ENCODE measurements at regions not wholly inside any gene's neighbourhood (a gene's known extent, or its start where the extent isn't known, plus 50 kb on each side); places are given as distances from the start of the nearest gene placed in this dataset.

- TF ChIP-seq USF1 (IDR thresholded peaks at IDR 0.05) (no peak), TAF1 (IDR thresholded peaks at IDR 0.05; ENCODE audit: low read depth) (no peak), MAX (IDR thresholded peaks at IDR 0.05) (no peak), CEBPB (IDR thresholded peaks at IDR 0.05) (no peak), EP300 (IDR thresholded peaks at IDR 0.05; ENCODE audit: borderline replicate concordance) (no peak), CREB1 (IDR thresholded peaks at IDR 0.05; ENCODE audit: low read depth) (no peak), ZBTB7A (IDR thresholded peaks at IDR 0.05; ENCODE audit: low read depth) (no peak), YY1 (IDR thresholded peaks at IDR 0.05; ENCODE audit: low read depth) (no peak), NFIC (IDR thresholded peaks at IDR 0.05) (no peak), FOXM1 (IDR thresholded peaks at IDR 0.05; ENCODE audit: borderline replicate concordance, low read depth) (no peak), EGR1 (IDR thresholded peaks at IDR 0.05) (no peak), RAD21 (IDR thresholded peaks at IDR 0.05; ENCODE audit: low read depth) (no peak), TCF12 (IDR thresholded peaks at IDR 0.05; ENCODE audit: low read depth) (no peak), REST (IDR thresholded peaks at IDR 0.05; ENCODE audit: low read depth) (no peak), TEAD4 (IDR thresholded peaks at IDR 0.05) (no peak)
These were observed 1548.8 kb upstream of the LRRTM1 start for GRCh38 chr2:81853341-81853740.

- TF ChIP-seq TCF12 (IDR thresholded peaks at IDR 0.05; ENCODE audit: low read depth) (no peak), TEAD4 (IDR thresholded peaks at IDR 0.05) (no peak), ZBTB7A (IDR thresholded peaks at IDR 0.05; ENCODE audit: low read depth) (no peak), CEBPB (IDR thresholded peaks at IDR 0.05) (no peak), YY1 (IDR thresholded peaks at IDR 0.05; ENCODE audit: low read depth) (no peak), REST (IDR thresholded peaks at IDR 0.05; ENCODE audit: low read depth) (no peak), USF1 (IDR thresholded peaks at IDR 0.05) (no peak), EP300 (IDR thresholded peaks at IDR 0.05; ENCODE audit: borderline replicate concordance) (no peak), FOXM1 (IDR thresholded peaks at IDR 0.05; ENCODE audit: borderline replicate concordance, low read depth) (no peak), NFIC (IDR thresholded peaks at IDR 0.05) (no peak), RAD21 (IDR thresholded peaks at IDR 0.05; ENCODE audit: low read depth) (no peak), CREB1 (IDR thresholded peaks at IDR 0.05; ENCODE audit: low read depth) (no peak), EGR1 (IDR thresholded peaks at IDR 0.05) (no peak), TAF1 (IDR thresholded peaks at IDR 0.05; ENCODE audit: low read depth) (no peak)
These were observed 1548.1 kb upstream of the LRRTM1 start for GRCh38 chr2:81852651-81853050.

- TF ChIP-seq TCF12 (IDR thresholded peaks at IDR 0.05; ENCODE audit: low read depth) (no peak), USF1 (IDR thresholded peaks at IDR 0.05) (no peak), RAD21 (IDR thresholded peaks at IDR 0.05; ENCODE audit: low read depth) (no peak), MAX (IDR thresholded peaks at IDR 0.05) (no peak), FOXM1 (IDR thresholded peaks at IDR 0.05; ENCODE audit: borderline replicate concordance, low read depth) (no peak), CREB1 (IDR thresholded peaks at IDR 0.05; ENCODE audit: low read depth) (no peak), EGR1 (IDR thresholded peaks at IDR 0.05) (no peak), YY1 (IDR thresholded peaks at IDR 0.05; ENCODE audit: low read depth) (no peak), CEBPB (IDR thresholded peaks at IDR 0.05) (no peak), EP300 (IDR thresholded peaks at IDR 0.05; ENCODE audit: borderline replicate concordance) (no peak), TAF1 (IDR thresholded peaks at IDR 0.05; ENCODE audit: low read depth) (no peak), TEAD4 (IDR thresholded peaks at IDR 0.05) (no peak), REST (IDR thresholded peaks at IDR 0.05; ENCODE audit: low read depth) (no peak), ZBTB7A (IDR thresholded peaks at IDR 0.05; ENCODE audit: low read depth) (no peak), NFIC (IDR thresholded peaks at IDR 0.05) (no peak)
These were observed 1535.2 kb upstream of the LRRTM1 start for GRCh38 chr2:81839780-81840179.
